Spleen (tissue), 11 donors: ENCODE measurements at regions not wholly inside any gene's neighbourhood (a gene's known extent, or its start where the extent isn't known, plus 50 kb on each side); places are given as distances from the start of the nearest gene placed in this dataset.

ENCODE experiments used
- DNase-seq: peaks from one replicate; pipeline ENCODE4 v3.0.0-alpha.2; 2020
- H3K27ac ChIP-seq, 8 donors: fragments of 200-600 bp; sonication (generic) in 7 of 8; 1 replicate in 4 of 8; 2 replicates in 4 of 8; pipeline versions ENCODE4 v1.5.0 to v1.8.0; 2016 to 2021; ENCODE audit warnings: inconsistent platforms in 4 of 8, mild to moderate bottlenecking in 4 of 8, moderate library complexity in 1 of 8
- H3K27me3 ChIP-seq, 7 donors: fragments of 200-600 bp; sonication (generic) in 6 of 7; replicated peaks in 1 of 7; 1 replicate in 4 of 7; 2 replicates in 3 of 7; pipeline versions ENCODE4 v1.5.0 to v1.8.0; 2016 to 2021; ENCODE audit warnings: inconsistent platforms in 3 of 7, mild to moderate bottlenecking in 1 of 7
- H3K36me3 ChIP-seq, 6 donors: fragments of 200-600 bp; sonication (generic) in 5 of 6; 1 replicate in 4 of 6; 2 replicates in 2 of 6; pipeline versions ENCODE4 v1.5.0 to v1.8.0; 2016 to 2021; ENCODE audit warnings: inconsistent platforms in 2 of 6
- H3K4me1 ChIP-seq, 6 donors: fragments of 200-600 bp; sonication (generic) in 5 of 6; 1 replicate in 3 of 6; 2 replicates in 3 of 6; pipeline versions ENCODE4 v1.5.0 to v1.8.0; 2016 to 2021; ENCODE audit warnings: inconsistent platforms in 3 of 6
- H3K4me3 ChIP-seq, 8 donors: fragments of 200-600 bp; sonication (generic) in 7 of 8; 1 replicate in 4 of 8; 2 replicates in 4 of 8; pipeline versions ENCODE4 v1.5.0 to v1.8.0; 2016 to 2021; ENCODE audit warnings: inconsistent platforms in 4 of 8, mild to moderate bottlenecking in 4 of 8, moderate library complexity in 2 of 8
- H3K9me3 ChIP-seq, 8 donors: fragments of 200-600 bp; sonication (generic) in 7 of 8; 1 replicate in 4 of 8; 2 replicates in 4 of 8; pipeline versions ENCODE4 v1.5.0 to v1.8.0; 2016 to 2021; ENCODE audit warnings: inconsistent platforms in 4 of 8
- POLR2A ChIP-seq, 3 donors: fragments of 450-650 bp; IDR thresholded peaks; one replicate each; pipeline ENCODE4 v1.5.1; 2017; ENCODE audit warnings: antibody characterized with exemption in 3 of 3, mild to moderate bottlenecking in 1 of 3
- POLR2AphosphoS5 ChIP-seq, 3 donors: sonication (generic); formaldehyde crosslinking; IDR thresholded peaks; one replicate each; pipeline ENCODE4 v1.5.1; 2017; ENCODE audit warnings: antibody characterized with exemption in 3 of 3
- WGBS, 5 donors: extraction: QIAGEN DNeasy Blood & Tissue Kit in 3 of 5; methylation state at CpG; one replicate each; pipeline versions ENCODE4 v1.1.5 to v1.1.7; 2013 to 2018; 5-methylcytosine and 5-hydroxymethylcytosine counted together
- intact Hi-C: fragments of 100-400 bp; cut with DNase I; formaldehyde crosslinking; loops from one replicate; pipeline ENCODE4 v1.15.0; 2023; ENCODE audit warnings: low total_unique reads
- TF ChIP-seq, protein P1 (sequence below), 11 experiments: fragments of 200-600 bp in 7 of 11; fragments of 450-650 bp in 4 of 11; sonication (generic) in 4 of 11; IDR thresholded peaks in 8 of 11; conservative IDR thresholded peaks in 3 of 11; 1 replicate in 7 of 11; 2 replicates in 4 of 11; pipeline versions ENCODE4 v1.4.0 to v1.8.0; 2016 to 2021; ENCODE audit warnings: antibody characterized with exemption in 11 of 11, inconsistent platforms in 4 of 11, mild to moderate bottlenecking in 1 of 11
- donor health status: healthy with polysubstance abuse.
- donor health status: DM: no; HTN: no; CAD: no; lungs with moderate emphysema.
- donor health status: DM: no; HTN: no; CAD: no.
- donor health status: Bipolar disorder and iron deficiency.
- donor health status: healthy.
- donor health status: DM: no; HTN: no; CAD: no.
- donor health status: DM: yes; HTN: yes; CAD: no.

DNA sequence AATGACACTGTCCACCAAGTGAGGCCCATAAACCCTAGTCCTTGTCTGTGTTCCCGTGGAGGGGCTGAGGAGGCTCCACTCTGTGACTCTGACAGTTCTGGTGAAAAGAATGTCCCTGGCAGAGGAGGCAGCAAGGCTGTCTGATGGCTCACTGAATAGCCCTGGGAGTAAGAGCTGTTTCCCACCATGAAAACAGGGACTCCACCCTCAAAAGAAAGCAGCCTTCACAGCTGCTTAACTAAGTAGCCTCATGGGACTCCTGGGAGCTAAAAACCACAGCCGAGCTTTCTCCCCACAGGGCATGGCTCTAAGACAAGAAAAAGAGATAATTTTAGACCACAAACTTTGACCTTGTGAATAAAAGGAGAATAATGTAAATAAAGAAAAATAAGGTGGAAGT, 135.1 kb upstream of the FRY start:
- 17 to 45% (median 26%) methylated on average over 2 of the region's 2 CpGs for WGBS, 5 donors
- Histone ChIP-seq H3K4me1 (peaks cover 0 to 30% (median 6%) of the 10 kb centered on the region in 6 donors), H3K36me3 (no peaks in the 10 kb centered on the region), H3K4me3 (no peak overlapping the region), H3K9me3 (no peaks in the 10 kb centered on the region), H3K27ac (peak overlapping the region in 1 of 8 donors; percentile 14), H3K27me3 (no peaks in the 10 kb centered on the region)
- DNase-seq = no peak
- intact Hi-C loops = no loop called here
- TF ChIP-seq, protein P1, sequence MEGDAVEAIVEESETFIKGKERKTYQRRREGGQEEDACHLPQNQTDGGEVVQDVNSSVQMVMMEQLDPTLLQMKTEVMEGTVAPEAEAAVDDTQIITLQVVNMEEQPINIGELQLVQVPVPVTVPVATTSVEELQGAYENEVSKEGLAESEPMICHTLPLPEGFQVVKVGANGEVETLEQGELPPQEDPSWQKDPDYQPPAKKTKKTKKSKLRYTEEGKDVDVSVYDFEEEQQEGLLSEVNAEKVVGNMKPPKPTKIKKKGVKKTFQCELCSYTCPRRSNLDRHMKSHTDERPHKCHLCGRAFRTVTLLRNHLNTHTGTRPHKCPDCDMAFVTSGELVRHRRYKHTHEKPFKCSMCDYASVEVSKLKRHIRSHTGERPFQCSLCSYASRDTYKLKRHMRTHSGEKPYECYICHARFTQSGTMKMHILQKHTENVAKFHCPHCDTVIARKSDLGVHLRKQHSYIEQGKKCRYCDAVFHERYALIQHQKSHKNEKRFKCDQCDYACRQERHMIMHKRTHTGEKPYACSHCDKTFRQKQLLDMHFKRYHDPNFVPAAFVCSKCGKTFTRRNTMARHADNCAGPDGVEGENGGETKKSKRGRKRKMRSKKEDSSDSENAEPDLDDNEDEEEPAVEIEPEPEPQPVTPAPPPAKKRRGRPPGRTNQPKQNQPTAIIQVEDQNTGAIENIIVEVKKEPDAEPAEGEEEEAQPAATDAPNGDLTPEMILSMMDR (IDR thresholded peaks at IDR 0.05 in 8 of 11, conservative IDR thresholded peaks at IDR 0.05 in 3 of 11) = no peak
- TF ChIP-seq POLR2AphosphoS5 (IDR thresholded peaks at IDR 0.05) = no peak
- no peak for TF ChIP-seq POLR2A (IDR thresholded peaks at IDR 0.05)

DNA sequence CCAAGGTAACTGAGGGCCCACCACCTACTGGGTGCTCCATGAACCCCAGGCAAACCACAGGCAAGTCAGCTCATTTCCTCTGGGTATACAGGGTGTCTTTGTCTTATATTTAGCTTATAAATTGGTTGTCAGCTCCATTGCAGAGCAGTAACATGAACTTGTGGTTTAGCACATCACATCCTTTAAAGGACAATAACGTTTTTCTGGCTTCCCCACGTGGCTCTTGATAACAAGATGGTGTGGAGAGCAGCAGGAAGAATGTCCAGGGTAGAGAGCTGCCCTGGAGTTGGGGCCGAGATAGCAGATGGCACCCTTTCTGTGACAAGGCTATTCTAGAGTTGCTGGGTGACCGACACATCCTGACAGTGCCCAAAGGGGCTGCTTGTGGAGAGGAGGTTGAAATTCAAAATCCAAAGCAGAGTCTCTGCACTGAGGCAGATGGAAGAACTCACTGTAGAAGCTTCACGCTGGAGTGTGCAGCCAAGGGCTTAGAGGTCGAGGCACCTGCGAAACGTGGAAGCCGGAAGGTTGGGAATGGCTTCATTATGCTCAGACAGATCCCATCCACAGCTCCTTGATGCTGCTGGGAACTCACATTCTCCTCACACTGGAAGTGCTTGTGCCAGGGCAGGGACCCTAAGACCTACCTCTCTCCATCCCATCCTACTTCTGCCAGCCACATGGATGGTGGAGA, 133.0 kb upstream of the FRY start:
- TF ChIP-seq POLR2AphosphoS5 (IDR thresholded peaks at IDR 0.05) (no peak), POLR2A (IDR thresholded peaks at IDR 0.05) (no peak)
- TF ChIP-seq, protein P1 (IDR thresholded peaks at IDR 0.05 in 8 of 11, conservative IDR thresholded peaks at IDR 0.05 in 3 of 11) = no peak
- no peaks in the 10 kb centered on the region for H3K36me3 ChIP-seq
- no peak for DNase-seq
- no peaks in the 10 kb centered on the region for H3K27me3 ChIP-seq
- WGBS, 5 donors = 28 to 66% (median 61%) methylated on average over 4 to 9 of the region's 9 CpGs
- intact Hi-C loops = no loop called here
- no peaks in the 10 kb centered on the region for H3K9me3 ChIP-seq
- H3K27ac ChIP-seq = no peak overlapping the region
- H3K4me1 ChIP-seq = peaks cover 0 to 34% (median 6%) of the 10 kb centered on the region in 6 donors
- H3K4me3 ChIP-seq = no peak overlapping the region

DNA sequence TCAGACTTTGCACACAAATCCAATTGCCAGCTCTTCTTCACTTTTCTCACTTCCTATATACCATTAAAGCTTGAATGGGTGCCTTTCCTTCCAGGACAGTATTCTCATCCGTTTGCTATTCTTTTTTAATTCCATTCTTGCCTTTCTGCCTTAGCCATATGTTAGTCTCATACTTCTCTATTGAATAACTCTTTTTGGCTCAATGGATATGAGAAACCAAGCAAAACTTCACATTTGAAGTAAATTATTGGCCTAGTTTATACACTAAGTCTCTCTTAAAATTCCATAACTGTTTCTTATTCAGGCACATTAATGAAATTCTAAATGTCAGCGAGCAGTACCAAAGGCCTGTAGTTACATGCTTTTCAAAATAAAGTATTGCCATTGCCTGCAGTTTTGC, 129.6 kb upstream of the FRY start:
- Histone ChIP-seq H3K4me3 (no peak overlapping the region), H3K27me3 (no peaks in the 10 kb centered on the region), H3K27ac (no peak overlapping the region), H3K9me3 (no peaks in the 10 kb centered on the region), H3K4me1 (peaks cover 0 to 31% (median 3%) of the 10 kb centered on the region in 6 donors), H3K36me3 (no peaks in the 10 kb centered on the region)
- intact Hi-C loops = no loop called here
- TF ChIP-seq POLR2AphosphoS5 (IDR thresholded peaks at IDR 0.05) = no peak
- TF ChIP-seq, protein P1 (IDR thresholded peaks at IDR 0.05 in 8 of 11, conservative IDR thresholded peaks at IDR 0.05 in 3 of 11) = no peak
- 81 to 95% (median 87%) methylated on average over 2 of the region's 2 CpGs for WGBS, 5 donors
- no peak for DNase-seq

DNA sequence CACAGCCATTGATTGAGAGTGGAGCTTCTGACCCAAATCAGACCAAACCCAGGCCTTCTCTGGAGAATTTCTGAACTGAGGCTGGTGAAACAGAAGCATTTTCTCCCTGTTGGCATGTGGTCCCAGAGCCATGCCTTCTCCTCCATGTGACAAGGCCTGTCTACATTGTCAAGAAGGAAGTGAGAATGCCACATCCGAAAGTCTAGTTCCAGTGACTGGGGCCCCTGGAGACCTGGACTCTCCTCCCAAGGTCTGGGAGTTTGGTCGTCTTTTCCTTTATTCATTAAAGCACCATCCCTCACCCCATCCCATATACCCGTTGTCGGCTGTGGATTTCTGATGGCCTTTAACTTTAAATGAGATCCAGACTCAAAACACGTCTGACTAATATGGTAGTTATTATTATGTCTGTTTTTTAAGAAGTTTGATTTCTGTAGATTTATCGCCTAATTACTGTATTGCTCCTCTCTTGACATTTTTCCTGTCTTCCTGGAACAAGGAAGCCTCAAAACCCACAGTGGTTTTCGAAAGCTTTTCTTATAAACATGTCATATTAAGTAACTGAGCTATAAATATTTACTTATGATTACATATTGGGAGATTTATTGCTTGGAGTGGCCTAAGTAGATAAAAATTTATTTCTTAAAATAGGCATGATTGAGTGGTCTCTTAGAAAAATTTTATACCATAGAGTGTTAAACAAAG, 128.3 kb upstream of the FRY start:
- no peak for TF ChIP-seq POLR2A (IDR thresholded peaks at IDR 0.05)
- TF ChIP-seq, protein P1 (IDR thresholded peaks at IDR 0.05 in 8 of 11, conservative IDR thresholded peaks at IDR 0.05 in 3 of 11) = no peak
- Histone ChIP-seq H3K36me3 (no peaks in the 10 kb centered on the region), H3K27ac (no peak overlapping the region), H3K27me3 (no peaks in the 10 kb centered on the region), H3K9me3 (no peaks in the 10 kb centered on the region), H3K4me1 (peaks cover 0 to 21% (median 3%) of the 10 kb centered on the region in 6 donors), H3K4me3 (no peak overlapping the region)
- 43 to 67% (median 58%) methylated on average over 7 of the region's 7 CpGs for WGBS, 5 donors
- DNase-seq = no peak
- intact Hi-C loops = no loop called here
